ENCODE measurements at regions not wholly inside any gene's neighbourhood (a gene's known extent, or its start where the extent isn't known, plus 50 kb on each side); places are given as distances from the start of the nearest gene placed in this dataset.

- peak; percentile 51 for DNase-seq (ENCODE audit: low spot score)
Measured at GRCh38 chrY:7464742-7465141, 553.2 kb upstream of the AMELY start.

GRCh38 chrY:7463711-7464110 is 552.2 kb upstream of the AMELY start:
- DNase-seq (ENCODE audit: low spot score) = no peak

- no peak for DNase-seq (ENCODE audit: low spot score)
Measured at GRCh38 chrY:7463196-7463595, 551.6 kb upstream of the AMELY start.

DNA sequence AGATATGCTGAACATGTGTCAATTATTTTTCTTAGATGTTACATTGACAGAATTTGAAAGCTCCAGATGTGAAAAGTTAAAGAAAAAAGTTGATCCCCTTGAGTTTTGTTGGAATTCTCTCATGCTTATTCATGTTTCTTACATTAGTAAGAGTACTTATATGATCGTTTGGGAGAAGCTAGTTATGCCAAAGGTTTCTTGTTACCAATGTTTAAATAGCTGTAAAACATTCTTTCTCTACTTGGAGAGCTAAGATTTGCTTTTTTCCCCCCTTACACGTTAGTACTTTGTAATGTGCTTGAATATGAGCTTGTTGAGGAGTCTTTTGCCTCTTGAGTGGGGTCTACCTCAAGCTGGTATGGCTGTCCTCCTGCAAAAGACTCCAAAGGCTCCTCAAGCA is 551.1 kb upstream of the AMELY start:
- no peak for DNase-seq (ENCODE audit: low spot score)

DNA sequence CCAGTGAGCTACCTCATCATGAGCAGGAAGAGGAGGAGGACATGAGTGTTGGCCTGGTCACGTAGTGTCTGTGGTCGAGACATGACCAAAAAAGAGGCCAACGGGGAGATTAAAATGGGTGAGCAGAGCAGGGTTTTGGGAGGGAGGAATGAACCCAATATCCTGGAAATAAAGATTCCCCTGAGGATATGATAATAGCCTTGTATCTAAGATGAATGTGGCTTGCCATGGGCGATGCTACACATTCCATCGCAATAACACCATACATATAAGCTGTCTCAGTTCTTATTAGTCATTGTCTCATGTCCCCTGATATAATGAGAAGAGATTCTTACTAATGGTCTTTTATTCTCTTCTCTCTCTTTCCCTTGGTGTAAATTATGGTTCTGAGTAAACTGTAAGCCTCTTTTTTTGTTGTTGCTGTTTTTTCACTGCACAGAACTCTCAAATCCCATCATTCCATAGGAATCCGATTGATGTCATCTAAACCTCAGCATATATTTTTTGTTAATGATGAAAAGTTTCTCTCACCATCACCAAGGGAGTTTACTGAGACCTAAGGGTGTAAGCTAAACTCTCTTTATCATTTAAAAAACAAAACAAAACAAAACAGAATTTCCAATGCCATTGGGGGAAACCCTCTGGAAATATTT is 550.4 kb upstream of the AMELY start:
- peak; percentile 86 for DNase-seq (ENCODE audit: low spot score)

GRCh38 chrY:7459802-7460201 is 548.2 kb upstream of the AMELY start:
- no peak for DNase-seq (ENCODE audit: low spot score)

- DNase-seq (ENCODE audit: low spot score) = peak; percentile 55
Measured at GRCh38 chrY:7458301-7459078, 546.9 kb upstream of the AMELY start.

- peak; percentile 73 for DNase-seq (ENCODE audit: low spot score)
Measured at GRCh38 chrY:7457286-7458015, 545.9 kb upstream of the AMELY start.

- peak; percentile 74 for DNase-seq (ENCODE audit: low spot score)
Measured at GRCh38 chrY:7455626-7456025, 544.1 kb upstream of the AMELY start.

- no peak for DNase-seq (ENCODE audit: low spot score)
Measured at GRCh38 chrY:7453336-7453735, 541.8 kb upstream of the AMELY start.

DNA sequence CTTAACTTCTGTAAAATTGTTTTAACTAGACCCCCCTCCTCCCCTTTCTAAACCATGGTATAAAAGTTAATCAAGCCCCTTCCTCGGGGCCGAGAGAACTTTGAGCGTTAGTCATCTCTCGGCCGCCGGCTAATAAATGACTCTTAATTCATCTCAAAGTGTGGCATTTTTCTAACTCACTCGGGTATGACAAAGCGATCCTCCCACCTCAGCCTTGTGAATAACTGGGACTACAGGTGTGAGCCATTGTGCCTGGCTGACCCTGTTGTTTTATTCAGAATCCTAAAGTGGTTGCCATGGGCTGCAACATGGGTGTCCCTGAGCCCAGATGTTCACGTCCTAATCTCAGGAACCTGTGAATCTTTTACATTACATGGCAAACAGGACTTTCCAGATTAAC is 540.7 kb upstream of the AMELY start:
- DNase-seq (ENCODE audit: low spot score) = no peak

- DNase-seq (ENCODE audit: low spot score) = no peak
Measured at GRCh38 chrY:7449860-7450259, 538.3 kb upstream of the AMELY start.

DNA sequence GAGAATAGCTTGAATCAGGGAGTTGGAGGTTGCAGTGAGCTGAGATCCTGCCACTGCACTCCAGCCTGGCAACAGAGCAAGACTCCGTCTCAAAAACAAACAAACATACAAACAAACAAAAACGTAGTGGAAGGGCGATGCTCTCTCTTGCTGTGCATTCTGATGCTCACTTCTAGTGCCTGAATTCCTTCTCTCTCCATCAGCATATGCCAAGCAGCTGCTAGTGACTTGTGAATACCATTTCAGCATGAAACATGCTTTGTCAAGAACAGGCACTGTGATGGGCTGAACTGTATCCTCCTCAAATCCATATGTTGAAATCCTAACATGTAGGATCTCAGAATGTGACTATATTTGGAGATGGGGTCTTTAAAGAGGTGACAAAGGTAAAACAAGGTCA is 537.1 kb upstream of the AMELY start:
- no peak for DNase-seq (ENCODE audit: low spot score)

- peak; percentile 51 for DNase-seq (ENCODE audit: low spot score)
Measured at GRCh38 chrY:7447881-7448516, 536.4 kb upstream of the AMELY start.

- DNase-seq (ENCODE audit: low spot score) = no peak
Measured at GRCh38 chrY:7444141-7444540, 532.6 kb upstream of the AMELY start.

GRCh38 chrY:7440796-7441530 is 529.4 kb upstream of the AMELY start:
- no peak for DNase-seq (ENCODE audit: low spot score)

- no peak for DNase-seq (ENCODE audit: low spot score)
Measured at GRCh38 chrY:7437086-7437485, 525.5 kb upstream of the AMELY start.

DNA sequence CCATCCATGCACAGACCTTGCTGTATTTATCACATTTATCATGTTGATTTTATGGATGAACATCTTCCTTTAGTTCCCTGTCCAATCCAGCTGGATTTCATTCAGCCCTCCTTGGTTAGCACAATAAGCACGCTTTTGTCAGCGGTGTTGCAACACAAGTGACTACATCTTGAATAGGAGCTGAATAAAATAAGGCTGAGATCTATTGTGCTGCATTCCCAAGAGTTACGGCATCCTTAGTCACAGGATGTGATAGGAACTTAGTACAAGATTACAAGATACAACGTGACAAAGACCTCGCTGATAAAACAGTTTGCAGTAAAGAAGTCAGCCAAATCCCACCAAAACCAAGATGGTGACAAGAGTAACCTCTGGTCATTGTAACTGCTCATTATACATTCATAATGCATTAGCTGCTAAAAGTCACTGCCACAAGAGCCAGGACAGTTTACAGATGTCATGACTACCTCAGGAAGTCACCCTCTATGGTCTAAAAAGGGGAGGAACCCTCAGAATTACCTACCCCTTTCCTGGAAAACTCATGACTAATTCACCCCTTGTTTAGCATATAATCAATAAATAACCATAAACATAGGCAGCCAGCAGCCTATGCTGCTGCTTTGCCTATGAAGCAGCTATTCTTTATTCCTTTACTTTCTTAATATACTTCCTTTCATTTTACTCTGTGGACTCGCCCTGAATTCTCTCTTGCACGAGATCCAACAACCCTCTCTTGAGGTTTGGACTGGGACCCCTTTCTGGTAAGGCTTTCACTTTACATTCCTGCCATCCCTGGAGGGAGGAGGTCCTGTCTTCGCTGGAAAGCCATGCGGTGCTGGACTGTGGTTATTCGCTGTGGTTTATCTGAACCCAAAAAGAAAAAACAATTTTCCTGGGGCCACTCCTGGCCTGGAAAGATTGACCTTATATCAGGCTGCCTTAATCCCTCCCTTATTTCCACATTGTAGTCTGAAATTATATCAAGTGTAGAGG is 522.6 kb upstream of the AMELY start:
- DNase-seq (ENCODE audit: low spot score) = peak; percentile 89

DNA sequence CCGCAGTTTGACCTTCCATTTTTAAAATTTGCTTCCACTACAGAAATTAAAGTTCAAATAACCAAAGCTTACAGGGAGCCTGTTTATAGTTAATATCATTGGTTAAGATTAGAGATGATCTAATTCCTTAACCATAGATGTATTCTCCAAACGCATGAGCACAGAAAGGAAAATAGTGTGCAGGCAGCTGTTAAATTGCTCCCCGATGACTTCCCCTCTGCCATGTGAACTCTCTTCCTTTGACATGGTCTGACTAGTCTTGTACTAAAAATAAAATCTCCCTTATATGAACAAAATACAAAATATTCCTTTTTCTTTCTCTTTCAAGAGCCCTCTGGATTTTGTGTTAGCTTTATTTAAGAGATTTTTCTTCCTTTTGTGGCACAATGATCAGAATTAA is 507.6 kb upstream of the AMELY start:
- no peak for DNase-seq (ENCODE audit: low spot score)

GRCh38 chrY:7417946-7418345 is 506.4 kb upstream of the AMELY start:
- no peak for DNase-seq (ENCODE audit: low spot score)
